Adipocyte (in vitro differentiated cells): ENCODE measurements at regions not wholly inside any gene's neighbourhood (a gene's known extent, or its start where the extent isn't known, plus 50 kb on each side); places are given as distances from the start of the nearest gene placed in this dataset.

Experiments used
- DNase-seq: peaks from one replicate; pipeline ENCODE4 v3.0.0-alpha.2; 2015; ENCODE audit warnings: low read depth
- H3K27me3 ChIP-seq: replicated peaks from 2 replicates; pipeline ENCODE4 v1.7.0; 2013; ENCODE audit warnings: mild to moderate bottlenecking, low read length, moderate library complexity; ENCODE audit not compliant: control insufficient read depth, insufficient read depth
- H3K36me3 ChIP-seq: 2 replicates; pipeline ENCODE4 v1.7.0; 2013; ENCODE audit warnings: low read length, mild to moderate bottlenecking, moderate library complexity; ENCODE audit not compliant: control insufficient read depth, insufficient read depth, severe bottlenecking
- H3K4me1 ChIP-seq: 2 replicates; pipeline ENCODE4 v1.7.0; 2013; ENCODE audit warnings: mild to moderate bottlenecking, low read length, moderate library complexity; ENCODE audit not compliant: control insufficient read depth, insufficient read depth
- H3K4me3 ChIP-seq: 2 replicates; pipeline ENCODE4 v1.7.0; 2013; ENCODE audit warnings: mild to moderate bottlenecking, low read length, moderate library complexity
- H3K9ac ChIP-seq: 2 replicates; pipeline ENCODE4 v1.7.0; 2013; ENCODE audit warnings: mild to moderate bottlenecking, low read length, moderate library complexity
- H3K9me3 ChIP-seq: 2 replicates; pipeline ENCODE4 v1.7.0; 2013; ENCODE audit warnings: mild to moderate bottlenecking, low read length, moderate library complexity; ENCODE audit not compliant: control insufficient read depth

GRCh38 chr7:15743926-15744480 lies 57.5 kb upstream of the MEOX2 start:
- Histone ChIP-seq H3K4me1 (peaks cover 23% of the 10 kb centered on the region), H3K36me3 (no peaks in the 10 kb centered on the region), H3K27me3 (no peaks in the 10 kb centered on the region), H3K9ac (no peak overlapping the region), H3K9me3 (no peaks in the 10 kb centered on the region), H3K4me3 (no peak overlapping the region)
- no peak for DNase-seq

GRCh38 chr7:15737601-15738000 lies 51.1 kb upstream of the MEOX2 start:
- no peak for DNase-seq
- H3K4me3 ChIP-seq: no peak overlapping the region
- no peaks in the 10 kb centered on the region for H3K27me3 ChIP-seq
- H3K9me3 ChIP-seq: no peaks in the 10 kb centered on the region
- no peaks in the 10 kb centered on the region for H3K36me3 ChIP-seq
- H3K4me1 ChIP-seq: no peaks in the 10 kb centered on the region
- H3K9ac ChIP-seq: no peak overlapping the region
